ENCODE measurements at regions not wholly inside any gene's neighbourhood (a gene's known extent, or its start where the extent isn't known, plus 50 kb on each side); places are given as distances from the start of the nearest gene placed in this dataset.

GRCh38 chr6:145031962-145032361 lies 703.4 kb downstream of the EPM2A start:
- DNase-seq (ENCODE audit: low read depth) = no peak
- TF ChIP-seq, protein P1, sequence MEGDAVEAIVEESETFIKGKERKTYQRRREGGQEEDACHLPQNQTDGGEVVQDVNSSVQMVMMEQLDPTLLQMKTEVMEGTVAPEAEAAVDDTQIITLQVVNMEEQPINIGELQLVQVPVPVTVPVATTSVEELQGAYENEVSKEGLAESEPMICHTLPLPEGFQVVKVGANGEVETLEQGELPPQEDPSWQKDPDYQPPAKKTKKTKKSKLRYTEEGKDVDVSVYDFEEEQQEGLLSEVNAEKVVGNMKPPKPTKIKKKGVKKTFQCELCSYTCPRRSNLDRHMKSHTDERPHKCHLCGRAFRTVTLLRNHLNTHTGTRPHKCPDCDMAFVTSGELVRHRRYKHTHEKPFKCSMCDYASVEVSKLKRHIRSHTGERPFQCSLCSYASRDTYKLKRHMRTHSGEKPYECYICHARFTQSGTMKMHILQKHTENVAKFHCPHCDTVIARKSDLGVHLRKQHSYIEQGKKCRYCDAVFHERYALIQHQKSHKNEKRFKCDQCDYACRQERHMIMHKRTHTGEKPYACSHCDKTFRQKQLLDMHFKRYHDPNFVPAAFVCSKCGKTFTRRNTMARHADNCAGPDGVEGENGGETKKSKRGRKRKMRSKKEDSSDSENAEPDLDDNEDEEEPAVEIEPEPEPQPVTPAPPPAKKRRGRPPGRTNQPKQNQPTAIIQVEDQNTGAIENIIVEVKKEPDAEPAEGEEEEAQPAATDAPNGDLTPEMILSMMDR (IDR thresholded peaks at IDR 0.05; ENCODE audit: insufficient read depth, low read depth, low read length) = no peak
- H3K4me3 ChIP-seq (ENCODE audit: low read depth, low read length) = no peak overlapping the region

DNA sequence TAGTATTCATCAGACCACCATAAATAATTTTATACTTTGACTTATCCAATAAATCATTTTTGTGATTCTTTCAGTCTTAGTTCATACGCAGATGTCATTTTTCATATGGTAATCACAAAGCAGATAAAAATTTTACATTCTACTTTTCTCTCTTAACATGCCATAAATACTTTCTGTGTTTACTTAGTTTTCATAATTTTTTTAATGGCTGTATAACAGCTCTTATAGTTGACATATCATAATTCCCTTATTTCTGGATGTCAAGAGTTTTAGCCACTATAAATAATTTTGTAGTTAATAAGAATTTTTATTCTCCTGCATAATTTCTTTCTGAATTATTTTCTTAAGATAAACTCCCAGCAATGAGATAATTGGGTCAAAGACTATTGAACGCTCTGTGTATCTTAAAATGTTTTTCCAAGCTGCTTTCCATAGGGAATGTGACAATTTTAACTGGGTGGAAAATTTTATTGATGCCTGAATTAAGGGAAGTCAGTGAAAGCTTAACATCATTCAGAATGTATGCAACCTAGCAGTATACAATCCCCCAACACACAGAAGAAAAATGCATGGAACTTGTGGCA lies 702.7 kb downstream of the EPM2A start:
- no peak for DNase-seq (ENCODE audit: low read depth)
- no peak overlapping the region for H3K4me3 ChIP-seq (ENCODE audit: low read depth, low read length)
- TF ChIP-seq, protein P1 (IDR thresholded peaks at IDR 0.05; ENCODE audit: insufficient read depth, low read depth, low read length) = no peak

GRCh38 chr6:145034664-145035063 lies 700.7 kb downstream of the EPM2A start:
- peak; percentile 34 for DNase-seq (ENCODE audit: low read depth)
- TF ChIP-seq, protein P1 (IDR thresholded peaks at IDR 0.05; ENCODE audit: insufficient read depth, low read depth, low read length) = no peak
- no peak overlapping the region for H3K4me3 ChIP-seq (ENCODE audit: low read depth, low read length)

- TF ChIP-seq, protein P1 (IDR thresholded peaks at IDR 0.05; ENCODE audit: insufficient read depth, low read depth, low read length) = no peak
- no peak overlapping the region for H3K4me3 ChIP-seq (ENCODE audit: low read depth, low read length)
- no peak for DNase-seq (ENCODE audit: low read depth)
These were observed 699.1 kb downstream of the EPM2A start for GRCh38 chr6:145036236-145036635.

GRCh38 chr6:145036848-145037567 lies 698.3 kb downstream of the EPM2A start:
- no peak overlapping the region for H3K4me3 ChIP-seq (ENCODE audit: low read depth, low read length)
- TF ChIP-seq, protein P1 (IDR thresholded peaks at IDR 0.05; ENCODE audit: insufficient read depth, low read depth, low read length) = no peak
- DNase-seq (ENCODE audit: low read depth) = no peak

- DNase-seq (ENCODE audit: low read depth) = no peak
- TF ChIP-seq, protein P1 (IDR thresholded peaks at IDR 0.05; ENCODE audit: insufficient read depth, low read depth, low read length) = peak; percentile 8
- no peak overlapping the region for H3K4me3 ChIP-seq (ENCODE audit: low read depth, low read length)
These were observed 692.8 kb downstream of the EPM2A start for GRCh38 chr6:145042559-145042958.

Data from fibroblast of villous mesenchyme (primary cell).